Gastrocnemius medialis (tissue), 4 donors: ENCODE measurements at regions not wholly inside any gene's neighbourhood (a gene's known extent, or its start where the extent isn't known, plus 50 kb on each side); places are given as distances from the start of the nearest gene placed in this dataset.

Experiments
- ATAC-seq, 2 donors: fragments of 150-250 bp; one replicate each; pipeline ENCODE4 v1.9.1; 2016
- DNase-seq, 2 donors: peaks; one replicate each; pipeline ENCODE4 v3.0.0-alpha.2; 2019
- H3K27ac ChIP-seq, 4 donors: fragments of 200-600 bp; sonication (generic); 1 replicate in 1 of 4; 2 replicates in 3 of 4; pipeline ENCODE4 v1.5.1; 2016 to 2018; ENCODE audit warnings: mild to moderate bottlenecking in 2 of 4, moderate library complexity in 1 of 4
- H3K27me3 ChIP-seq, 3 donors: fragments of 200-600 bp; sonication (generic) in 2 of 3; 1 replicate in 1 of 3; 2 replicates in 2 of 3; pipeline versions ENCODE4 v1.5.1 to v1.6.0; 2016 to 2019; ENCODE audit warnings: mild to moderate bottlenecking in 1 of 3, moderate library complexity in 1 of 3
- H3K36me3 ChIP-seq, 2 donors: fragments of 200-600 bp; sonication (generic) in 1 of 2; one replicate each; pipeline ENCODE4 v1.5.1; 2017 to 2018
- H3K4me1 ChIP-seq, 2 donors: fragments of 200-600 bp; sonication (generic) in 1 of 2; one replicate each; pipeline ENCODE4 v1.5.1; 2016 to 2017; ENCODE audit warnings: mild to moderate bottlenecking in 2 of 2
- H3K4me3 ChIP-seq, 4 donors: fragments of 200-600 bp; sonication (generic) in 3 of 4; 1 replicate in 1 of 4; 2 replicates in 3 of 4; pipeline ENCODE4 v1.5.1; 2016 to 2019; ENCODE audit warnings: mild to moderate bottlenecking in 2 of 4
- H3K9me3 ChIP-seq, 3 donors: fragments of 200-600 bp; sonication (generic) in 2 of 3; 1 replicate in 1 of 3; 2 replicates in 2 of 3; pipeline ENCODE4 v1.5.1; 2016 to 2019
- POLR2A ChIP-seq, 2 donors: fragments of 450-650 bp; IDR thresholded peaks; one replicate each; pipeline ENCODE4 v1.6.1; 2017; ENCODE audit warnings: antibody characterized with exemption in 2 of 2, mild to moderate bottlenecking in 2 of 2, moderate library complexity in 2 of 2
- in situ Hi-C, 4 donors: fragments of 200-750 bp; cut with MboI; loops; one replicate each; pipeline versions ENCODE4 v1.15.0 to v1.8.0; 2017; ENCODE audit warnings: low sequenced_read_pairs in 4 of 4
- intact Hi-C: fragments of 100-400 bp; cut with DNase I; formaldehyde crosslinking; loops from one replicate; pipeline ENCODE4 v1.15.1; 2023; ENCODE audit warnings: low total_unique reads
- TF ChIP-seq, protein P1 (sequence below), 5 experiments: fragments of 450-650 bp in 3 of 5; fragments of 200-600 bp in 2 of 5; sonication (generic) in 2 of 5; IDR thresholded peaks in 4 of 5; conservative IDR thresholded peaks in 1 of 5; 1 replicate in 4 of 5; 2 replicates in 1 of 5; pipeline ENCODE4 v1.5.1; 2016 to 2019; ENCODE audit warnings: antibody characterized with exemption in 5 of 5, mild to moderate bottlenecking in 3 of 5, moderate library complexity in 3 of 5

GRCh38 chr12:105483691-105484090 lies 153.2 kb downstream of the C12orf75 start:
- Histone ChIP-seq H3K36me3 (no peaks in the 10 kb centered on the region), H3K27me3 (no peaks in the 10 kb centered on the region), H3K9me3 (no peaks in the 10 kb centered on the region), H3K27ac (no peak overlapping the region), H3K4me1 (peaks cover 14 to 15% of the 10 kb centered on the region in 2 donors), H3K4me3 (no peak overlapping the region)
- ATAC-seq, result no peak
- in situ Hi-C loops, result no loop called here
- intact Hi-C loops, result no loop called here
- TF ChIP-seq POLR2A (IDR thresholded peaks at IDR 0.05), result no peak
- TF ChIP-seq, protein P1, sequence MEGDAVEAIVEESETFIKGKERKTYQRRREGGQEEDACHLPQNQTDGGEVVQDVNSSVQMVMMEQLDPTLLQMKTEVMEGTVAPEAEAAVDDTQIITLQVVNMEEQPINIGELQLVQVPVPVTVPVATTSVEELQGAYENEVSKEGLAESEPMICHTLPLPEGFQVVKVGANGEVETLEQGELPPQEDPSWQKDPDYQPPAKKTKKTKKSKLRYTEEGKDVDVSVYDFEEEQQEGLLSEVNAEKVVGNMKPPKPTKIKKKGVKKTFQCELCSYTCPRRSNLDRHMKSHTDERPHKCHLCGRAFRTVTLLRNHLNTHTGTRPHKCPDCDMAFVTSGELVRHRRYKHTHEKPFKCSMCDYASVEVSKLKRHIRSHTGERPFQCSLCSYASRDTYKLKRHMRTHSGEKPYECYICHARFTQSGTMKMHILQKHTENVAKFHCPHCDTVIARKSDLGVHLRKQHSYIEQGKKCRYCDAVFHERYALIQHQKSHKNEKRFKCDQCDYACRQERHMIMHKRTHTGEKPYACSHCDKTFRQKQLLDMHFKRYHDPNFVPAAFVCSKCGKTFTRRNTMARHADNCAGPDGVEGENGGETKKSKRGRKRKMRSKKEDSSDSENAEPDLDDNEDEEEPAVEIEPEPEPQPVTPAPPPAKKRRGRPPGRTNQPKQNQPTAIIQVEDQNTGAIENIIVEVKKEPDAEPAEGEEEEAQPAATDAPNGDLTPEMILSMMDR (IDR thresholded peaks at IDR 0.05 in 4 of 5, conservative IDR thresholded peaks at IDR 0.05 in 1 of 5), result no peak
- DNase-seq, result no peak

DNA sequence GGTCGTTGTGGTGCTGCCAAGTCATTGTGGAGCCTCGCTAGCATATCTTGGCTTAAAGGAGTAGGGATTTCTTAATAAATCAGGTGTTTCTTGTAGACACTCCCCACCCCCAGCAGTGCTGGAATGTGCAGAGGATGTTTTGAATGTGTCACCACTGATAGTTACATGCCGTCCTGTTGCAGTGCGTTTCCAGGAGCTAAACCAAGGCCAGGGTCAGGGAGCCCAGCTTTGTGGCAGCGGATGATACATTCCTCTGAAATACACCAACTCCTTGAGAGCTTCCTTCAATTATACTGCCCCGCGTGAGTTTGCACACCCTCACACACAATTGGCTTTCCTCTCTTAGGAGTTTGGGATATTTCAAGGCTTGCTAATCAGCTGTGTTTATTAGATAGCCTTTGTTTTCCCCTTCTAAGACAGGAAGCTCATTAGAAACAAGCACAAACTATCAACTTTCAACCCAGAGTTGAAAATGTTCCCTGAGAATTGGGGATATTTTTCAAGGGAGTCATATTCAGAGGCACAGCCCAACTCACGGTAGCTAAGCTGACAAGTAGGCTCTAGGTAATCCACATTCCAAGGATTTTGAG lies 154.9 kb downstream of the C12orf75 start:
- in situ Hi-C loops, result no loop called here
- DNase-seq (peak; percentile 68 to 77), ATAC-seq (peak; percentile 93 to 96)
- Histone ChIP-seq H3K27me3 (no peaks in the 10 kb centered on the region), H3K36me3 (no peaks in the 10 kb centered on the region), H3K4me1 (peaks cover 14 to 15% of the 10 kb centered on the region in 2 donors), H3K27ac (peak overlapping the region; percentile 44 to 79 (median 59)), H3K4me3 (no peak overlapping the region), H3K9me3 (no peaks in the 10 kb centered on the region)
- TF ChIP-seq, protein P1 (IDR thresholded peaks at IDR 0.05 in 4 of 5, conservative IDR thresholded peaks at IDR 0.05 in 1 of 5), result no peak
- TF ChIP-seq POLR2A (IDR thresholded peaks at IDR 0.05), result no peak
- intact Hi-C loops, result loop anchor here (5.0 kb wide), 1 partner anchor 37 kb away; no protein-coding TSS in a partner anchor

- Histone ChIP-seq H3K4me1 (peaks cover 14 to 15% of the 10 kb centered on the region in 2 donors), H3K27ac (peak overlapping the region; percentile 44 to 79 (median 59)), H3K4me3 (no peak overlapping the region), H3K27me3 (no peaks in the 10 kb centered on the region), H3K36me3 (no peaks in the 10 kb centered on the region), H3K9me3 (no peaks in the 10 kb centered on the region)
- intact Hi-C loops, result loop anchor here (5.0 kb wide), 1 partner anchor 36 kb away; no protein-coding TSS in a partner anchor
- ATAC-seq (peak; percentile 1 to 2), DNase-seq (no peak)
- TF ChIP-seq POLR2A (IDR thresholded peaks at IDR 0.05), result no peak
- in situ Hi-C loops, result no loop called here
These were observed 155.4 kb downstream of the C12orf75 start for GRCh38 chr12:105485921-105486320.

DNA sequence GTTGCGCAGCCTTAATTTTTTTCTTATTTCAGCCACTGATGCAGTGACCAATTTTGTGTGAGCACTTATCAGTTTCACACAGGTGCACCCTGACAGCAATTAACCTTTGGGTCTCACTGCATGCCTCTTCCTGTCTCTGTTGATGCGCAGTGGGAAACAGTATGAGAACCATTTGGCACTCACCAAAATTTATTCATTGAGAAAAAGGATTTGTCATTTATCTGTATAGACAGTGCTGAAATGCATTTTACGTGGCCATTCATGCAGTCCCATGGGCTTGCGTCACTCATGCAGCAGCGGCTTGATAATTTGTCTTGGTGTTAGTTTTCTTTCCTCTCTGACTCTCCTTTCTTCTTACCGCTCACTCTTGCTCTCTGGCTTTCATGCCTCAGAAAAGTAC lies 157.5 kb downstream of the C12orf75 start:
- in situ Hi-C loops (no loop called here), intact Hi-C loops (loop anchor here (5.0 kb wide), 1 partner anchor 34 kb away; no protein-coding TSS in a partner anchor)
- ATAC-seq (no peak), DNase-seq (no peak)
- Histone ChIP-seq H3K27ac (no peak overlapping the region), H3K4me3 (no peak overlapping the region), H3K27me3 (no peaks in the 10 kb centered on the region), H3K4me1 (peaks cover 14 to 15% of the 10 kb centered on the region in 2 donors), H3K36me3 (no peaks in the 10 kb centered on the region), H3K9me3 (no peaks in the 10 kb centered on the region)
- TF ChIP-seq, protein P1 (IDR thresholded peaks at IDR 0.05 in 4 of 5, conservative IDR thresholded peaks at IDR 0.05 in 1 of 5), result no peak
- TF ChIP-seq POLR2A (IDR thresholded peaks at IDR 0.05), result no peak

DNA sequence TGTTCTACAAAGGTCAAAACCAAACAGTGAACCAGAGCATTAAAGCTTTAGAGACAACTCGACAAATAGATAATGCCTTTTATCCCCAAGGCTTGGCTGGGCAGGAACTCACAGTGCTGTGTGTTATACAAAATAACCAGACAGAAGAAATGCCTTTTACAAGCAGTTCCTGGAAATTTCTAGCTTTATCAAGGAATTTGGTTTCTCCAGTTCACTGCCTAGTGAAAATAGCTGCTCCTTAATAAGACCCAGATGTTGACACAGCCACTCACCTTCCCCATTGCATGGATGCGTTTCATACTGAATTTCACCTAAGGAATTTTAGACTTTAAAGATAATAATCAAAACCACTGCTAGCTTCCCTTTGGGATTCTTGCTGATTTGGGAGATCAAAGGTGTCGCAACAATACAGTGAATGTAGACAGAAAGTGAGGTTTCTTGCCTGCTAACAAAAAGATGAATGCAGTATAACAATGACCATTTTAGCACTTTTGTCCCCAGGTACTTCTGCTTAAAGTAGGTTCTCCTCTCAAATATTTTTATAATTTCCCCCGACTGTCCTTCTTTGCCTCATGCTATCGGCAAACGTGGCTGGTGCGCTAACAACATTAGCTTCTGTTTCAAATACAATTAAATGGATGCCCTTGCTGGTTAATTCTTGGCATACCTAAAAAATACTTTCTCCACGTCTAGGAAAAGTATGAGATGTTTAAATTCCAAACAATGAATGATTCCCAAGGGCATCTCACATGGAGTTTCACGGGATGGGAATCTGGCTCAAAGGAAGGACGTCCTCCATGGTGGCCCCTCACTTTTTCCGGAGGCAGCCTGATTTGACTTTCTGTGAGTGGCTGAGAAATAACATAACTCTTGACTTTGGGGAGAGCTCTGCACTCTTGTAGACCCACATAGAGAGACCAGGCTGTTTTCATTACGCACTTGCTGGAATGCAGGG lies 162.4 kb downstream of the C12orf75 start:
- no peaks in the 10 kb centered on the region for H3K36me3 ChIP-seq
- ATAC-seq (no peak), DNase-seq (no peak)
- H3K9me3 ChIP-seq, result peaks cover 0 to under 1% (median 0%) of the 10 kb centered on the region in 3 donors
- H3K4me3 ChIP-seq, result no peak overlapping the region
- in situ Hi-C loops, result no loop called here
- H3K4me1 ChIP-seq, result no peaks in the 10 kb centered on the region
- intact Hi-C loops, result no loop called here
- TF ChIP-seq POLR2A (IDR thresholded peaks at IDR 0.05), result no peak
- TF ChIP-seq, protein P1 (IDR thresholded peaks at IDR 0.05 in 4 of 5, conservative IDR thresholded peaks at IDR 0.05 in 1 of 5), result no peak
- no peaks in the 10 kb centered on the region for H3K27me3 ChIP-seq
- no peak overlapping the region for H3K27ac ChIP-seq
